ENCODE measurements at regions not wholly inside any gene's neighbourhood (a gene's known extent, or its start where the extent isn't known, plus 50 kb on each side); places are given as distances from the start of the nearest gene placed in this dataset.

- CTCF ChIA-PET: no interaction called here
These were observed 230.3 kb downstream of the LTN1 start for GRCh38 chr21:28762357-28762735.

GRCh38 chr21:28761674-28762356, 230.9 kb downstream of the LTN1 start:
- Histone ChIP-seq H3K27ac (ENCODE audit: insufficient read depth in 1 of 2, low read depth in 1 of 2, low read length in 2 of 2, poor library complexity in 1 of 2, severe bottlenecking in 2 of 2) (no peak overlapping the region), H3K4me1 (ENCODE audit: control extremely low read depth in 1 of 4, control insufficient read depth in 4 of 4, insufficient read depth in 4 of 4, low read length in 3 of 4) (no peaks in the 10 kb centered on the region), H3K27me3 (replicated peaks in 2 of 5; ENCODE audit: control insufficient read depth in 4 of 5, insufficient read depth in 5 of 5, low read length in 4 of 5) (no peaks in the 10 kb centered on the region), H3K4me3 (ENCODE audit: control insufficient read depth in 1 of 7, extremely low read depth in 1 of 7, insufficient read depth in 4 of 7, low read depth in 2 of 7, low read length in 6 of 7) (no peak overlapping the region), H3K9me3 (ENCODE audit: control extremely low read depth in 1 of 5, control insufficient read depth in 4 of 5, insufficient read depth in 2 of 5, low read depth in 1 of 5, low read length in 4 of 5) (peaks cover 0 to 5% (median 2%) of the 10 kb centered on the region in 5 experiments), H3K36me3 (ENCODE audit: control insufficient read depth in 4 of 4, insufficient read depth in 4 of 4, low read length in 3 of 4) (no peaks in the 10 kb centered on the region)
- 100% methylated on average over 1 of the region's 3 CpGs for WGBS (ENCODE audit: insufficient coverage)
- POLR2A ChIA-PET: no interaction called here
- DNase-seq: no peak
- CTCF ChIA-PET: no interaction called here

More at GRCh38 chr21:28762357-28762735, 230.3 kb downstream of the LTN1 start:
- Histone ChIP-seq H3K36me3 (ENCODE audit: control insufficient read depth in 4 of 4, insufficient read depth in 4 of 4, low read length in 3 of 4) (no peaks in the 10 kb centered on the region), H3K27me3 (replicated peaks in 2 of 5; ENCODE audit: control insufficient read depth in 4 of 5, insufficient read depth in 5 of 5, low read length in 4 of 5) (no peaks in the 10 kb centered on the region), H3K9me3 (ENCODE audit: control extremely low read depth in 1 of 5, control insufficient read depth in 4 of 5, insufficient read depth in 2 of 5, low read depth in 1 of 5, low read length in 4 of 5) (peaks cover 0 to 5% (median 2%) of the 10 kb centered on the region in 5 experiments), H3K27ac (ENCODE audit: insufficient read depth in 1 of 2, low read depth in 1 of 2, low read length in 2 of 2, poor library complexity in 1 of 2, severe bottlenecking in 2 of 2) (no peak overlapping the region), H3K4me1 (ENCODE audit: control extremely low read depth in 1 of 4, control insufficient read depth in 4 of 4, insufficient read depth in 4 of 4, low read length in 3 of 4) (no peaks in the 10 kb centered on the region), H3K4me3 (ENCODE audit: control insufficient read depth in 1 of 7, extremely low read depth in 1 of 7, insufficient read depth in 4 of 7, low read depth in 2 of 7, low read length in 6 of 7) (no peak overlapping the region)
- DNase-seq: no peak
- POLR2A ChIA-PET: no interaction called here
- WGBS (ENCODE audit: insufficient coverage): 75% methylated on average over 1 of the region's 1 CpG

DNA sequence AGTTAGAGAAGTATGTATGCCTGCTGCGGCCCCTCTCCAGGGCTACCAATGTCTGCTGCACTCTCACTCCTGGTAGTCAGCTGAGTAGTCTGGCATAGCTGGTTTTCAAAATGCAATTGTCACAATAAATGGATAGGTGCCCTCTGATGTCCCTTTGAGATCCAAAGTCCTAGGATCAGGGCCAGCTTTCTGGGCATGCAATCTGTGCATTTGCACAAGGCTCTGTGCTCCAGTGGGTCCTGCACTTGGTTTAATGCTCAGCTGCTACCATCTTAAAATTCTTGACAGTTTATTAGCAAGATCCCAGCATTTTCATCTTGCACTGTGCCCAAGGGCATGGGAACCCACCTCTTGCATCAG, 233.8 kb downstream of the LTN1 start:
- H3K4me1 ChIP-seq (ENCODE audit: control extremely low read depth in 1 of 4, control insufficient read depth in 4 of 4, insufficient read depth in 4 of 4, low read length in 3 of 4): no peaks in the 10 kb centered on the region
- 100% methylated on average over 1 of the region's 1 CpG for WGBS (ENCODE audit: insufficient coverage)
- no peaks in the 10 kb centered on the region for H3K27me3 ChIP-seq (replicated peaks in 2 of 5; ENCODE audit: control insufficient read depth in 4 of 5, insufficient read depth in 5 of 5, low read length in 4 of 5)
- DNase-seq: no peak
- no peaks in the 10 kb centered on the region for H3K36me3 ChIP-seq (ENCODE audit: control insufficient read depth in 4 of 4, insufficient read depth in 4 of 4, low read length in 3 of 4)
- POLR2A ChIA-PET: no interaction called here
- H3K27ac ChIP-seq (ENCODE audit: insufficient read depth in 1 of 2, low read depth in 1 of 2, low read length in 2 of 2, poor library complexity in 1 of 2, severe bottlenecking in 2 of 2): no peak overlapping the region
- no peak overlapping the region for H3K4me3 ChIP-seq (ENCODE audit: control insufficient read depth in 1 of 7, extremely low read depth in 1 of 7, insufficient read depth in 4 of 7, low read depth in 2 of 7, low read length in 6 of 7)
- CTCF ChIA-PET: interaction anchor here (1.7 kb wide), 1 partner anchor 13 kb away, joined by 4 read pairs; no protein-coding TSS in a partner anchor
- H3K9me3 ChIP-seq (ENCODE audit: control extremely low read depth in 1 of 5, control insufficient read depth in 4 of 5, insufficient read depth in 2 of 5, low read depth in 1 of 5, low read length in 4 of 5): no peaks in the 10 kb centered on the region

GRCh38 chr21:28758042-28758882, 234.4 kb downstream of the LTN1 start:
- no peaks in the 10 kb centered on the region for H3K9me3 ChIP-seq (ENCODE audit: control extremely low read depth in 1 of 5, control insufficient read depth in 4 of 5, insufficient read depth in 2 of 5, low read depth in 1 of 5, low read length in 4 of 5)
- DNase-seq: no peak
- H3K36me3 ChIP-seq (ENCODE audit: control insufficient read depth in 4 of 4, insufficient read depth in 4 of 4, low read length in 3 of 4): no peaks in the 10 kb centered on the region
- H3K4me1 ChIP-seq (ENCODE audit: control extremely low read depth in 1 of 4, control insufficient read depth in 4 of 4, insufficient read depth in 4 of 4, low read length in 3 of 4): no peaks in the 10 kb centered on the region
- WGBS (ENCODE audit: insufficient coverage): 93% methylated on average over 5 of the region's 7 CpGs
- H3K4me3 ChIP-seq (ENCODE audit: control insufficient read depth in 1 of 7, extremely low read depth in 1 of 7, insufficient read depth in 4 of 7, low read depth in 2 of 7, low read length in 6 of 7): no peak overlapping the region
- H3K27me3 ChIP-seq (replicated peaks in 2 of 5; ENCODE audit: control insufficient read depth in 4 of 5, insufficient read depth in 5 of 5, low read length in 4 of 5): no peaks in the 10 kb centered on the region
- POLR2A ChIA-PET: interaction anchor here (0.6 kb wide), 1 partner anchor 142 kb away, joined by 4 read pairs; no protein-coding TSS in a partner anchor
- H3K27ac ChIP-seq (ENCODE audit: insufficient read depth in 1 of 2, low read depth in 1 of 2, low read length in 2 of 2, poor library complexity in 1 of 2, severe bottlenecking in 2 of 2): no peak overlapping the region
- CTCF ChIA-PET: interaction anchor here (1.7 kb wide), 1 partner anchor 12 kb away, joined by 4 read pairs; no protein-coding TSS in a partner anchor

DNA sequence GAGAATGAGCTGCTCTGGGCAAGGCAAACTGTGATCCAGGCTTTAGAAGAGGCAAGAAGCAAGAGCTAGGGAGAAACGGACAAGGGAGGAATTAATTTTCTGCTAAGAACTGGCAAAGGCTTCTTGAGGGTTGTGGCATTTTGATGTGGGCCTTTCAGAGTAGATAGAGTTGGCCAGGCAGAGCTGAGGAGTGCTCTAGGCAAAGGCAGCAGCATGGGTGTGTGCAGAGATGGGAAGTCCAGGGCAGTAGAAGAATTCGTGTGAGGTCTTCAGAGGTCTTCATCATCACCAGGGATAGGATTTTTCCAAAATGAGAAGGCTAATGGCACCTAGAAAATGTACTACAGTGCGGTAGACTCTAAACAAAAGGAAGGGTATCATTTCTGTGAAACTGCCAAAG, 237.8 kb downstream of the LTN1 start:
- no peak for DNase-seq
- WGBS (ENCODE audit: insufficient coverage): 97% methylated on average over 3 of the region's 3 CpGs
- CTCF ChIA-PET: interaction anchor here (4.4 kb wide), 1 partner anchor 10 kb away, joined by 16 read pairs; no protein-coding TSS in a partner anchor
- no peaks in the 10 kb centered on the region for H3K27me3 ChIP-seq (replicated peaks in 2 of 5; ENCODE audit: control insufficient read depth in 4 of 5, insufficient read depth in 5 of 5, low read length in 4 of 5)
- POLR2A ChIA-PET: no interaction called here
- H3K4me3 ChIP-seq (ENCODE audit: control insufficient read depth in 1 of 7, extremely low read depth in 1 of 7, insufficient read depth in 4 of 7, low read depth in 2 of 7, low read length in 6 of 7): no peak overlapping the region
- H3K9me3 ChIP-seq (ENCODE audit: control extremely low read depth in 1 of 5, control insufficient read depth in 4 of 5, insufficient read depth in 2 of 5, low read depth in 1 of 5, low read length in 4 of 5): no peaks in the 10 kb centered on the region
- H3K36me3 ChIP-seq (ENCODE audit: control insufficient read depth in 4 of 4, insufficient read depth in 4 of 4, low read length in 3 of 4): no peaks in the 10 kb centered on the region
- no peaks in the 10 kb centered on the region for H3K4me1 ChIP-seq (ENCODE audit: control extremely low read depth in 1 of 4, control insufficient read depth in 4 of 4, insufficient read depth in 4 of 4, low read length in 3 of 4)
- H3K27ac ChIP-seq (ENCODE audit: insufficient read depth in 1 of 2, low read depth in 1 of 2, low read length in 2 of 2, poor library complexity in 1 of 2, severe bottlenecking in 2 of 2): no peak overlapping the region

DNA sequence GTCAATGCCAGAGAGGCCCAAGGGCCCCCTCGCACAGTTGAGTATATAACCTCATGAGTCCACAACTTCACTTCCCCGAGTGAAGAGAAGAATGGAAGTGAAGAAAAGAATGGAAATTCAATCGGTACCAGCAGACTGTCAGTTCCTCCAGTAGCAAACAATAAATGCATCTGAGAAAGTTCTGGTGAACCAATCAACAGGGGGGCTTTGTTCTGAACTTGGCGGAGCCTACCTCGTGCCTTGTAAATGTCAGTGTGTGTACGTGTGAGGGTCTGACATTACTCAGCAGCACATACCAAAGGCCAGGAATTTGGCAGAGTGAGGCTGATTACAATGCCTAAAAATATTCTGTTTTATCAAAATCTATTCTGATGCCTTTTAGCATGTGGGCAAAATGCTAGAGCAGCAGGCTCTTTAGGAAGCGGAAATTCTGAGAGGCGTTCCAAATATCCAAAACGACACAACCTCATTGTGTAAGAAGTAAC, 238.5 kb downstream of the LTN1 start:
- Histone ChIP-seq H3K4me1 (ENCODE audit: control extremely low read depth in 1 of 4, control insufficient read depth in 4 of 4, insufficient read depth in 4 of 4, low read length in 3 of 4) (no peaks in the 10 kb centered on the region), H3K9me3 (ENCODE audit: control extremely low read depth in 1 of 5, control insufficient read depth in 4 of 5, insufficient read depth in 2 of 5, low read depth in 1 of 5, low read length in 4 of 5) (no peaks in the 10 kb centered on the region), H3K4me3 (ENCODE audit: control insufficient read depth in 1 of 7, extremely low read depth in 1 of 7, insufficient read depth in 4 of 7, low read depth in 2 of 7, low read length in 6 of 7) (no peak overlapping the region), H3K27me3 (replicated peaks in 2 of 5; ENCODE audit: control insufficient read depth in 4 of 5, insufficient read depth in 5 of 5, low read length in 4 of 5) (no peaks in the 10 kb centered on the region), H3K27ac (ENCODE audit: insufficient read depth in 1 of 2, low read depth in 1 of 2, low read length in 2 of 2, poor library complexity in 1 of 2, severe bottlenecking in 2 of 2) (no peak overlapping the region), H3K36me3 (ENCODE audit: control insufficient read depth in 4 of 4, insufficient read depth in 4 of 4, low read length in 3 of 4) (no peaks in the 10 kb centered on the region)
- WGBS (ENCODE audit: insufficient coverage): 97% methylated on average over 5 of the region's 9 CpGs
- CTCF ChIA-PET: interaction anchor here (4.4 kb wide), 1 partner anchor 9 kb away, joined by 16 read pairs; no protein-coding TSS in a partner anchor
- POLR2A ChIA-PET: no interaction called here
- no peak for DNase-seq

- 100% methylated on average over 1 of the region's 2 CpGs for WGBS (ENCODE audit: insufficient coverage)
- Histone ChIP-seq H3K36me3 (ENCODE audit: control insufficient read depth in 4 of 4, insufficient read depth in 4 of 4, low read length in 3 of 4) (no peaks in the 10 kb centered on the region), H3K4me3 (ENCODE audit: control insufficient read depth in 1 of 7, extremely low read depth in 1 of 7, insufficient read depth in 4 of 7, low read depth in 2 of 7, low read length in 6 of 7) (no peak overlapping the region), H3K9me3 (ENCODE audit: control extremely low read depth in 1 of 5, control insufficient read depth in 4 of 5, insufficient read depth in 2 of 5, low read depth in 1 of 5, low read length in 4 of 5) (no peaks in the 10 kb centered on the region), H3K4me1 (ENCODE audit: control extremely low read depth in 1 of 4, control insufficient read depth in 4 of 4, insufficient read depth in 4 of 4, low read length in 3 of 4) (no peaks in the 10 kb centered on the region), H3K27ac (ENCODE audit: insufficient read depth in 1 of 2, low read depth in 1 of 2, low read length in 2 of 2, poor library complexity in 1 of 2, severe bottlenecking in 2 of 2) (no peak overlapping the region), H3K27me3 (replicated peaks in 2 of 5; ENCODE audit: control insufficient read depth in 4 of 5, insufficient read depth in 5 of 5, low read length in 4 of 5) (no peaks in the 10 kb centered on the region)
- CTCF ChIA-PET: no interaction called here
- POLR2A ChIA-PET: no interaction called here
- no peak for DNase-seq
These were observed 240.5 kb downstream of the LTN1 start for GRCh38 chr21:28752131-28752530.

Measured in common myeloid progenitor, CD34-positive (primary cell).